Mesodermal cell (in vitro differentiated cells): ENCODE measurements at regions not wholly inside any gene's neighbourhood (a gene's known extent, or its start where the extent isn't known, plus 50 kb on each side); places are given as distances from the start of the nearest gene placed in this dataset.

Source experiments
- H3K27ac ChIP-seq: 2 replicates; pipeline ENCODE4 v1.7.0; 2013; ENCODE audit warnings: mild to moderate bottlenecking, low read depth, low read length, moderate library complexity; ENCODE audit not compliant: severe bottlenecking
- H3K36me3 ChIP-seq: 2 replicates; pipeline ENCODE4 v1.7.1; 2013; ENCODE audit warnings: mild to moderate bottlenecking, low read length, moderate library complexity; ENCODE audit not compliant: control insufficient read depth, insufficient read depth
- H3K4me1 ChIP-seq: one replicate; pipeline ENCODE4 v1.7.1; 2013; ENCODE audit warnings: mild to moderate bottlenecking, low read length; ENCODE audit not compliant: insufficient read depth, control insufficient read depth, poor library complexity, severe bottlenecking
- H3K4me3 ChIP-seq: 2 replicates; pipeline ENCODE4 v1.7.0; 2013; ENCODE audit warnings: low read length, control low read depth, mild to moderate bottlenecking; ENCODE audit not compliant: insufficient read depth, poor library complexity, severe bottlenecking; ENCODE audit errors: extremely low read depth
- H3K9me3 ChIP-seq: 2 replicates; pipeline ENCODE4 v1.7.1; 2013; ENCODE audit warnings: mild to moderate bottlenecking, low read length, moderate library complexity; ENCODE audit not compliant: control insufficient read depth
- WGBS, 2 experiments: methylation state at CpG; one replicate each; pipeline ENCODE4 v1.1.5; 2013; ENCODE audit warnings: missing lambda C conversion rate in 2 of 2; ENCODE audit not compliant: insufficient coverage in 2 of 2; 5-methylcytosine and 5-hydroxymethylcytosine counted together

DNA sequence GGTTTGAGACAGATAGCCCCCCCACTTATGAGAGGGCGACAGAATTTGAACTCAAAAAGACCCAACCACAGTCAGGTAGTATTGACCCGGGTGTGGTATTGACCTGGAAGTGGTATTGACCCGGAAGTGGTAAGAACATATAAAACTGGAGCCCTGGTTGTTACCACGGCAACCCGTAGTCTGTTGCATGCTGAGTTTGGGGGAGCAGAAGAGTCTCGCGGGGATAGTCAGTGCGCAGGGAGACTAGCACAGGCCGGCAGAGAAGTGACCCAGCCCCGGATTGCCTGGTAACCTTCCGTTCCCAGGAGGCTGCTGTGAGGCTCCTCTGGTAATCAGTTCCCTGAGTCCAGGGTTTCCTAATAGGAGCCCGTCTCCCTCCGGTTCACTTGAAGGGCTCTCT lies 96.2 kb downstream of the SNX5 start:
- Histone ChIP-seq H3K4me1 (no peaks in the 10 kb centered on the region), H3K9me3 (no peaks in the 10 kb centered on the region), H3K27ac (no peak overlapping the region), H3K4me3 (no peak overlapping the region), H3K36me3 (no peaks in the 10 kb centered on the region)
- WGBS, 2 experiments, result 87 to 88% methylated on average over 10 of the region's 13 CpGs

DNA sequence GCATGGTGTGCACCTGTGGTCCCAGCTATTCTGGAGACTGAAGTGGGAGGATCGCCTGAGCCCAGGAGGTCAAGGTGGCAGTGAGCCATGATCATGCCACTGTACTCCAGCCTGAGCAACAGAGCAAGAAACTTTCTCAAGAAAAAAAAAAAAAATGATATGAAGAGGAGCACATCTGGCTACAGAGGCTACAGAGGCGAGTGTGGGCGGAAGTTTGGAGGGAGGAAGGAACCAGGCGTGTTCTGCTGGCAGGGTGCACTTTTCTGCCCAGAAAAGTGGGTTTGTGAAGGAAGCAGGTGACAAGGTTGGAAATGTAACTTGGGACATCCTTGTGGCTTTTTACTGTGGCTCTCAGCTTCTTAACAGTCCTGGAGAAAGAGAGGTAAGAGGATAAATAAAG lies 96.7 kb downstream of the SNX5 start:
- Histone ChIP-seq H3K4me1 (no peaks in the 10 kb centered on the region), H3K27ac (no peak overlapping the region), H3K36me3 (no peaks in the 10 kb centered on the region), H3K9me3 (no peaks in the 10 kb centered on the region), H3K4me3 (no peak overlapping the region)
- WGBS, 2 experiments, result 59 to 67% methylated on average over 4 of the region's 4 CpGs

DNA sequence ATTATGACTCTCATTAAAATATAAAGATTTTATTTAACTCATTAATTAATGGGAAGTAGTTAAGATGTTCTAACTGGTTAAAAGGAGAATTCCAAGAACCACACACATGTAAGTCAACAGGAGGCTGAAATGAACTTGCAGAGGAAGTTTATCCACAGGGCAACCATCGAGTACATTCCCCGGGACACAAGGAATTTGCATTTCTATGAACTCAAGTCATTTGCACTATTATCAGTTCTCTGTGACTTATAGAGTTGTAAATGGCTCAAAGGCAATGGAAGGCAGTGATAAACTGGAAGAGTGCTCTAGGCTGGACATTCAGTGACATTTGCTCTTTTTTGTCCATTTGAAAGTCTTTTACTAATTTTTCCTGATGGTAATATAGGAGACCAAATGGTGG lies 97.4 kb downstream of the SNX5 start:
- 7% methylated on average over 2 of the region's 2 CpGs; no CpG with 5 or more reads in 1 of the 2 experiments for WGBS, 2 experiments
- Histone ChIP-seq H3K36me3 (no peaks in the 10 kb centered on the region), H3K9me3 (no peaks in the 10 kb centered on the region), H3K4me1 (no peaks in the 10 kb centered on the region), H3K27ac (no peak overlapping the region), H3K4me3 (no peak overlapping the region)

DNA sequence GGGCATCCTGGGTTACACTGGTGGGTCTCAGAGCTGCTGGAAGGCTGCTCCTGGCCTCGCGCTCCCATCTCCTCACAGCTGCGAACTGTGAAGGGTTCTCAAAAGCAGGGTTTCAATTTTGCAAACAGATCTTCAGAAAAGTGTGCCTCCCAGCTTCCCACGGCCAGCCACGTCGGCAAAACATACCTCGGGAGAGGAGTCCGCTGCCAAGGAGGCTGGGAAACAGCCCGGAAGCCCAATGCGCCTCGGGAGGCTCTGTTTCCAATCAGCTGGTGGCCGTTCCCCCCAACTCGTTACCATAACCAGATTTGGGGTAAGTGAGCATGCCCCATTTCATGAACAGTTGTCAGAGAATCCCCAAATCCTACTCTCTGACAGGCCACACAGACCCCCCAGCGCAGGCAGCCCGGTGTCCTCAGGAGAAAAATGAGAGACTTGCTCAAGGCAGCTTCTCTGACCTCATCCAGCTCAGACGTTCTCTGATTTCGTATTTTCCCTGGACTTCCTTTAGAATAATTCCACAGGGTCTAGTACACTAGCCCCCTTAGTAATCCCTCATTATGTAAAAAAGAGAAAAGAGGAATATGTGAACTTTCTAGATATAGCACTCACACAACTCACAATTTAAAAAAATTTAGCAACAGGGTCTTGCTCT lies 98.4 kb downstream of the SNX5 start:
- no peaks in the 10 kb centered on the region for H3K9me3 ChIP-seq
- no peak overlapping the region for H3K4me3 ChIP-seq
- no peaks in the 10 kb centered on the region for H3K4me1 ChIP-seq
- H3K36me3 ChIP-seq, result no peaks in the 10 kb centered on the region
- H3K27ac ChIP-seq, result no peak overlapping the region
- 80 to 90% methylated on average over 15 of the region's 17 CpGs for WGBS, 2 experiments

DNA sequence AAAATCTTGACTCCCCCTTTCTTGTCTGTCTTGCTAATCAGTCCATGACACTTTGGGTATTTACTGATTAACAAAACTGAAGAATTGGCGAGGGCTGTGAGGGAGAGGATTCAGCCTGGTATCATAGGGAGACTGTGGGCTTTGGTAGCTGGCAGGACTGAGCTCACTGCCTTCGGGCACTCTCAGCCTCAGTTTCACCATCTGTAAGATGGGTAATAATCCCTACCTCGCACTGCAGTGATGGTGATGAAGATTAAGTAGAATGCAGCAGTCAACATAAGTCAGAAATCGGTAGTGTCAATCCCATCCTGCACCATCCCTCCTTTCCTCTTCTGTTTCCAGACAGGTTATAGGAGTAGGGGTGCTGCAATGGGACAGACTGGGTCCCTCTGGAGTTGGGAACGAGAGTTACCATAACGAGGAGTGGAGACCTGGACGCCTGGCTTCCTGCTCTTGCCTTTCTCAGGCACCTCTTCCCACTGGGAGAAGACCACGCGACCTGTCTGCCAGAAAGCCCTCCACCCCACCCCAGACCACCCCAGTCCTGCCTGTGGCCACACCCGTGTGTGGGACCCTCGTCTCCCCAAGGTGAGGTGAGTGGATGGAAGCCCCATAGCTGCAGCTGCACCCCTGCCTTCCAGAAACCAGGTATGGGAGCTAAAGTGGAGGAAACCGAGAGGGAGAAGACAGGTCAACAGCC lies 99.1 kb downstream of the SNX5 start:
- H3K27ac ChIP-seq, result no peak overlapping the region
- 90 to 94% methylated on average over 3 to 5 of the region's 12 CpGs for WGBS, 2 experiments
- H3K36me3 ChIP-seq, result no peaks in the 10 kb centered on the region
- H3K4me3 ChIP-seq, result no peak overlapping the region
- no peaks in the 10 kb centered on the region for H3K9me3 ChIP-seq
- no peaks in the 10 kb centered on the region for H3K4me1 ChIP-seq

DNA sequence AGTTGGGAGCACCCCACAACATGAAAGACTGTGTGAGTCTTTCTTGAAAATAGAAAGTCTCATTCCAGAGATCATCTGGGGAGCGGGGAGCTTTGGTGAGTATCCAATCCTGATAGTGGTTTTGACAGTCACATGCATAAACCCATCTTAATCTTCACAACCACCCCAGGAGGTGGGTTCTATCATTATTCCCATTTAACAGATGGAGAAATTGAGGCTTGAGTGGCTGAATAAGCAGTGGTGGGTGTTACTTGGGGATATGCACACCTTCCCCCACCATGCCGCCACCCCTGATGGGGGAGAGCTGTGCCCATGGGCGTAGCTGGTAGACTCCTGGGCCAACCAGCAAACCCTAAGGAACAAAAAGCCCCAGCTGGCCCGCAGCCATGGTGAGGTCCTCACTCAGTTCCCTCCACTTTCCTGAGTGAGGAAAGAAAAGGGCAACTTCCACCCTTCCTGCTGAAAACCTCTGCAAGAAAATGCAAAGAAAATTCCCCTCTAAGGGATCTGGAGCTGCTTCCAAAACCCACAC lies 99.8 kb downstream of the SNX5 start:
- H3K27ac ChIP-seq, result no peak overlapping the region
- no peaks in the 10 kb centered on the region for H3K36me3 ChIP-seq
- WGBS, 2 experiments, result no CpG with 5 or more reads among the region's 4 CpGs
- no peak overlapping the region for H3K4me3 ChIP-seq
- H3K4me1 ChIP-seq, result no peaks in the 10 kb centered on the region
- H3K9me3 ChIP-seq, result no peaks in the 10 kb centered on the region

DNA sequence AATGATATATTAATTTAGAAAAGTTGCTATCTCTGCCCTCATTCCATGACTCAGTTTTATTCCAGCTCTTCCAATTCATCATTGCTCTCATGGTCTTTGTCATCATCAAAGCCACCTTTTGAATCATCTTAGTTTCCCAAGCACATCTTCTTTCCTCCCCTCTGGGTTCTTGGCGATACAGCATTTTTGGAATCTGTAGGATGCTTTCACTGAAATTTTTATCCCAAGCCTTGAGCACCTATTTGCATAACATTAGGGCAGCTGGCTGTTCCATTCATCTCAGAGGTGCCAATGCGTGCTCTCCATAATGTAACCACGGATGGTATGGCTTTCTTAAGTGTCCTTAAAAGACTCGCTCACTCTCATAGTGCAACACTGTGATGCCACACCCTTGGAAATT lies 100.4 kb downstream of the SNX5 start:
- WGBS, 2 experiments, result 47 to 56% methylated on average over 4 of the region's 4 CpGs
- Histone ChIP-seq H3K36me3 (no peaks in the 10 kb centered on the region), H3K27ac (no peak overlapping the region), H3K9me3 (no peaks in the 10 kb centered on the region), H3K4me1 (no peaks in the 10 kb centered on the region), H3K4me3 (no peak overlapping the region)

DNA sequence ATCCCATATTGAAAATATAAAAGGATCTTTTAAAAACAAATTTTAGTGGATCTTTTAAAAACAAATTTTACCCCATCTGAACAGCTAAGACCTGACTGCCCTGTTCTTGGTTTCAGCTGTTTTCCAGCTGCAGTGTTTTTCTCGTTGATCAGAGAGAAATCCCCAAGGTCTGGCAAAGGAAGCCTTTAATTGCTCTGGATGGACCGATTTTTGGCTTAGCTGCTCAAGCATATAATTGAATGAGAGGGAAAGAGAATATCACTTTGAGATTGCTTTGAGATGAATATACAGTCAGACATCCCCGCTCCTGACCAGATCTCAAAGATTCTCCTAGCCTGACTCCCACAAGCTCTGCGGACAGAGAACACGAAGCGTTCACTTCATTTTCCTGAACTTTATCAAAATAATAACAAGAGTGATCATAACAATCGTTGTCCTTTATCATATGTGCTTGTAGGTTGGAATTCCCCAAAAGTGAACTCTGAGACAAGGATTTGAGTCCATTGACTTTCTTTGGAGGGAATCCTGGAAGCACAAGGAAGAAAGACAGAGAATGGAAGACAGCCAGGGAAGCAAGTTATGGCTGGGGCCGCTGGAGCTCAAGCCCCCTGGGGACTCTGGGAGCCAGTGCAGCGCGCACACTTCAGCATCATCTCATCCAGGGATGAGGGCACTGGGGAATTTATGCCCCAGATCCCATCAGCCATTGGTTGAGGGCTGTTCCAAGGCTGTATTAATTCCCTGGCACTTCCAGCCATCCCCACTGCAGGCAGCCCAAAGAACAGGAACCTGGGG lies 101.3 kb downstream of the SNX5 start:
- Histone ChIP-seq H3K4me3 (no peak overlapping the region), H3K27ac (no peak overlapping the region), H3K36me3 (no peaks in the 10 kb centered on the region), H3K9me3 (no peaks in the 10 kb centered on the region), H3K4me1 (no peaks in the 10 kb centered on the region)
- WGBS, 2 experiments, result 89 to 93% methylated on average over 5 to 6 of the region's 10 CpGs

DNA sequence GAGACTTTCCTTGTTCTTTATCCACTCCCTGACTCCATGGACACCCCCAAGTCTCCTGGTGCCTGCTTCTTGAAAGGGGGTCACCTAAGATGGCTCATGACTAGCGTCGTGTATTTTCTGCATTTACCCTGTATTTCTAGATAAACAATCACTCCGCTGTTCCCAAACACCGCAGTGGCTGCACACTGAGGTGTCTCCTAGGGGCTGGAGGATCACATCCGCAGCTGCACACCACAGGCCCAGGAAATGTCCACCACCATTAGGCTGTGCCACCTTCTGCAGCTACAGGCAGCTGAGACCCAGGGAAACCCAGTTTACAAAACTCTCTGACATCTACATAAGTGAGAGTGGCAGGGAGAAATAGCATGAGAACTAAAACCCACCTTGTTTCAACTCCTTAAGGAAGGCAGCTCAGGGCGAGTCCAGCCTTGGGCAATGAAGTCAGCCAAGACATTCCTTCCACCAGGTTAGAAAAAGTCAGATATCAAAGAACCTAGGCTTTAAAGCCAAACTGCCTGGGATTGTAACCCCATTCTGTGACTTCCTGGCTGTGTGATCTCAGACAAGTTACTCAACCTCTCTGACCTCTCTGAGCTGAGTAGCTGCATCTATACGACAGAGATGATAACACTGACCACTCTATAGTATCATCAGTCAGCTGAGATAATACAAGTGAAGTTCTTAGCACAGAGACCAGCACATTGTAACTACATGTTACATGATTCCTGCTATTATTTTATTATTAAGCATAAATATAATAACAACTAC lies 102.2 kb downstream of the SNX5 start:
- Histone ChIP-seq H3K36me3 (no peaks in the 10 kb centered on the region), H3K4me3 (no peak overlapping the region), H3K9me3 (no peaks in the 10 kb centered on the region), H3K4me1 (no peaks in the 10 kb centered on the region), H3K27ac (no peak overlapping the region)
- WGBS, 2 experiments, result 93 to 97% methylated on average over 5 of the region's 7 CpGs

DNA sequence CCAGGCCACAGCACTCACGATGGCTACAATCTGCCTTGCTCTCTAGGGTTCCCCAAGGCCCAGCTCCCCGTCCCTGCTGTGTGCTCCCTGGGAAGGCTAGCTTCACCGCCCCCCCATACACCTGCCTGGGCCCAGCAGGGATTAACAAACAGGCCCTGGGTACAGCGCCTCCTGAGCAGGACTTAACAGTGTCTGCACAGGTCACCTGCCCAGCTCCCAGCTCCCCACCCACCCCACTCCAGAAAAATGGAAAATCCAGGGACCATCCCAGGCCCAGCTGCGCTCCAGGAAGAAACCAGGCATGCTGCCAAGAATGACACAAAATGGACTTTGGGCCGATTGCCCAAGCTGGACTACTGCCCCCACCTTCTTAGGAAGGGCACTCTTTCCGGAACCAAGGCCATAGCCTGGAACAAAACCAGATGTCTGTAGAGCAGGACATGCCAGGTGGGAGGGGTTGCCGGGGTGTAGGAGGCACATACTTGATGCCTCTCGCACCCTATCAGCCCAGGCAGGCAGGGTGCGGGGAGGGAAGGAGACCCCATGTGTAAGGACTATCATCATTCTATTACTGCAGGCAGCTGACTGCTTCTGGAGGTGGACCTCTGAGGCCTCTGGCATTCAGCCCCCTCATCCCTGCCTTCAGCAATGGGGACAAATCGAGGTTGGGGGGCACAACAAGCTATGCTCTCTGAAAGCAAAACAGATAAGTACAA lies 104.9 kb downstream of the SNX5 start:
- WGBS, 2 experiments, result 89 to 97% methylated on average over 5 to 8 of the region's 11 CpGs
- Histone ChIP-seq H3K9me3 (no peaks in the 10 kb centered on the region), H3K4me3 (no peak overlapping the region), H3K4me1 (no peaks in the 10 kb centered on the region), H3K36me3 (no peaks in the 10 kb centered on the region), H3K27ac (no peak overlapping the region)
